HT-29 (cell line): ENCODE measurements at regions not wholly inside any gene's neighbourhood (a gene's known extent, or its start where the extent isn't known, plus 50 kb on each side); places are given as distances from the start of the nearest gene placed in this dataset.
"Not testable (repeated sequence)": the region's sequence is repeated elsewhere in the genome, so short reads cannot be mapped to it uniquely, and the experiment has no call there.

ENCODE experiments used
- DNase-seq: peaks from one replicate; pipeline ENCODE4 v3.0.0-alpha.2; 2015; ENCODE audit warnings: low spot score

DNA sequence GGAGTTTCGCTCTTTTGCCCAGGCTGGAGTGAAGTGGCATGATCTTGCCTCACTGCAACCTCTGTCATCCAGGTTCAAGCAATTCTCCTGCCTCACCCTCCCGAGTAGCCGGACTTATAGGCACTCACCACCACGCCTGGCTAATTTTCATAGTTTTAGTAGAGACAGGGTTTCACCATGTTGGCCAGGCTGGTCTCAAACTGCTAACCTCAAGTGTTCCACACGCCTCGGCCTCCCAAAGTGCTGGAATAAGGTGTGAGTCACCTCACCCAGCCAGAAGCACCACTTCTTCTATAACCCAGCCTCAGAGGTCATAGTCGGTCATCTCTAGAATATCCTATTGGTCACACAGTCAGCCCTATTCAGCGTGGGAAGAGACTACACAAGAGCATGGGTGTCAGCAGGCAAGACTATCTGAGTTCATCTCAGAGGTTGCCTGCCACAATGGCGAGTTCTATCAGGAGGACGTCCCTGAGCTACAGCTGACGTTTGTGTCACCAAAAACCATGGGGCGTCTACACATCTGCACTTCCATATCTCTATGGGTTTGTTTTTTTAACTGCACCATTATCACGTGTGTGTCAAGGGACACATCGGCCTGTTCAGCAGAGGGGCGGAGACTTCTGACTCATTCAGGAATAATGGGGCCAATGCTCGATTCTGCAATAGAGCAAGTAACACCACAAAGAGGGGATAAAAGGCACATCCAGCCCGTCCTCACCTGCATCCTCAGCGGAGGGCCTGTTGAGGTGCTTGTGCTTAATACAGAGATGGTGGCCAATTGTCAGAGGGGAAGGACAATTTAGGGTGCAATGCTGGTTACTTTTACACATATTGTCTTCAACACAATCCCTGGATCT, 256.3 kb upstream of the IRF2BP2 start:
- peak; percentile 88 for DNase-seq

DNA sequence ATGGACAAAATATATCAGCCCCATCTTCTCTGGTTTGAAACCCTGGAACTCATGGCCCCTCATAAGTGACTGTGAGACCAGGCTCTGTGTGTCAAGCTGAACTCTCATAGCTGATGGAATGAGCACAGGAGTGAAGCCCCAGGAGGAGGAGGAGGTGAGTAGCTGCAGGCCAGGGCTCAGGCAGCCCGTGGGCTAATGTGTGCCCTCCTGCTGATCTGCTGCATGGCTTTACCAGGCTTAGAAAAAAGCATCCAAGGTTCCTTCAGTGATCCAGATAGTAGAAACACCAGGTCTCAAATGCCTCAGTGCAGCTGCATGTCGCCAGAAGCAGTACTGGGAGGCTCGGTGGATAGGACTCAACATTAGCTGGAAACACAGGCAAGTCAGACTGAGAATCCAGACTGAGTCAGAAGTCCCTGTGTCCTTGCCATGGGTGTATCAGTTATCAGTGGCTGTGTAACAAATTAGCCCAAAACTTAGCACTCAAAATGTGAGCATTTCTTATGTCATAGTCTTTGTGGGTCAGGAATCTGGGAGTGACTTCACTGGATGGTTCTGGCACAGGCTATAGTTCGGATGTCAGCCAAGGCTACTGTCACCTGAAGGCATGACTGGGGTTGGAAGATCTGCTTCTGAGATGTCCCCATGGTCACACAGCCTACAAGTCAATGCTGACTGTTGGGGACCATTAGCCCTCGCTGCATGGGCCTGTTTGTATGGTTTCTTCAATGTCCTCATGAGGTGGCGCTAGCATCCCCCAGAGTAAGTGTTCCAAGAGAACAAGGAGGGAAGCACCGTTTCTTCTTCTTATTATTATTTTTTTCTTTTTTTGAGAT, 255.4 kb upstream of the IRF2BP2 start:
- DNase-seq: no peak

DNA sequence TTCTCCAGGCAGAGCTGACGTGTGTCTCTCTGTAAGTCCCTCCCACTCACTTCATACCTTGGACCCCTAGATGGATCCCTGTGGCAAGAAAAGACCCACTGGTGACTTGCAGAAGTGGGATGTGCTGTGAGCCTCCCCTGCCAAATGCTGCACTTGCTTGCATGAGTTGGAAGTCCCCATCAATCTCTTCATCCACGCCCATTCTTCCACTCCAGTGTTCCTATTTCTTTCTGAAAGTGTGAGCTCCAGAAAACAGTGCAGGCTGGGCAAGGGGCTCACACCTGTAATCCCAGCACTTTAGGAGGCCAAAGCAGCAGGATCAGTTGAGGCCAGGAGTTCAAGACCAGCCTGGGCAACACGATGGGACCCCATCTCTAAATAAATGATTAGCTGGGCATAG, 254.1 kb upstream of the IRF2BP2 start:
- no peak for DNase-seq

DNA sequence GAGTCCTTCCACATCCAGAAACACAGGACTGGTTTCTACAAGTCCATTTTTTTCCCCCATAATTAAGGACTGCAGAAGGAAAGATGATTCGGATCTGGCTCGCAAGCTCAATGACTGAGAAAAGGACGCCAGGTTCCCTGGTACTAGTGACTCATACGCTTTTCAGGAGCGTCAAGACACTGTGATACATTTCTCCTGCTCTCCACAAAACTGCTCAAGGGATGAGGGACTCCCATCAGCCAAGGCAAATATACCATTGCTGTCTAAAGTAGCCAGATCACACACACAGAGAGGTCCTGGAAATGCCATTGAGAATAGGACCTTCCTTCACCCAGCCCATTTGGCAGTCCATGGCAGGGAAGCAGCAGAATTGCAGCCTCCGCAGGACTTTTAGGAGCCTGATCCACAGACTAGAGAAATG, 253.6 kb upstream of the IRF2BP2 start:
- DNase-seq: peak; percentile 47

DNA sequence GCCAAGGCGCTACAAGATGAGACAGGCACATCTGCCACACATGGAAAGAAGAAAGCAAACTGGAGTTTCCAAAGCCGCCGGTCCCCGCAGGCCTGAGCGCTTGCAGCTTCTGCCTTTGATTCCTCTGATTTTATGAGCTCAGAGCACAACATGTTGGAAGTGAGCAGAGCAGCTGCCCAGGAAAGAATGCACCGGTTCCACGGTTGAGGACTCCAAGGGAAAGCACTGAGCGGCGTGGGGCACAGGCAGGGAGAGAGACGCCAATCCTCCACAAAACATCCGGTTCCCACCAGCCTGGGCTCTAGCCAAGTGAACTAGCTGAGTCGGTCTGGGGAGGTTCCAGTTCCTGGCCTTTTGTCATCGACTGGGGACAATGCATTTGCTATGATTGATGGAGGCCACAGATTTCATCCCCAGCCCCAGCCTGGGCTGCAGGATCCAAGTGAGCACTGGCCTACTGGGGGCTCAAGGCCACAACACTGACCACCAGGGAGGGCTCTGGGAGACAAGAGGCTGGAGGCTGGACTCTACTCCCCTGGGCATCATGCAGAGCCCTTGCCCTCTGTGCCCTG, 253.1 kb upstream of the IRF2BP2 start:
- peak; percentile 86 for DNase-seq

DNA sequence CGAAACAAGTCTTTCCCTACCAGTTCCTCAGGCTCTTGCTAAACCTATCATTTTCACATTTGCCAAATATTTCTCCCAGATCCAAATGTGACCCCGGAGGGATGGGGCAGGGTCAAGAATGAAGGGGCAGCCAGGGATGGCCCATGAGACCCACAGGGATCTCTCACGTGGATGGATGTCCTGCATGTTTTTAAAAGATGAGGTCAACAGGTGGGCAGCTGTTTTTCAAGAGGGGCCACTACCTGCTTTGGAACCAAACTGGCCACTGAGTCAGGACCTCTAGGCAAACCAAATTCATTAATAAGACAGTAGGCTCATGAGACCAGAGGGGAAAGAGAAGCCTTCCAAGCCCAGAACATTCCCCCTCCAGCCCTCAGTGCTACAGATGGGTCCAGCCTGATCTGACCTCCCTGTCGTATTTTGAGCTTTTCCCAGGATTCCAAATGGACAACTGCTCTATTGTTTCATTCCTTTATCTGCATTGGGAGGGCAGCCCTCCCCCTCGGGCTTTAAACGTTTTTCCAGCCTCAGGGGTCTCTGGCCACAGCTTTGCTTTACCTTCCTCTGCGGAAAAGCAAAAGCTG, 252.5 kb upstream of the IRF2BP2 start:
- no peak for DNase-seq

DNA sequence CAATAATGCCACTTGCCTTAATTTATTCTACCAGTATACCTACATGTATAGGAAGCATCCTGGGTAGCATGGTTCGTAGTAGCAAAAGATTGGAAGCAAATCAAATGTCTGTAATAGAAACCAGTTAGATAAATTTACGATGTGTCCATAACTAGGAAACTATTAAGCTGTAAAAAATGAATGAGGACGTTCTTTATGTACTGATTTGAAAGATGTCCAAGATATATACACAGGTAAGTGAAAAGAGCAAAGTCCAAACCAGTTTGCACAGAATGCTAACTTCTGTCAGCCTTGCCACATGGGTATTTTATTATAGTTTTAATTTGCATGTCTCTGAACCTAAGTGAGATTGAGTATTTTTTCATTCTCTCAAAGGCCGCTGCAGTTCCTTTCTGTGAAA, 251.8 kb upstream of the IRF2BP2 start:
- peak; percentile 83 for DNase-seq

DNA sequence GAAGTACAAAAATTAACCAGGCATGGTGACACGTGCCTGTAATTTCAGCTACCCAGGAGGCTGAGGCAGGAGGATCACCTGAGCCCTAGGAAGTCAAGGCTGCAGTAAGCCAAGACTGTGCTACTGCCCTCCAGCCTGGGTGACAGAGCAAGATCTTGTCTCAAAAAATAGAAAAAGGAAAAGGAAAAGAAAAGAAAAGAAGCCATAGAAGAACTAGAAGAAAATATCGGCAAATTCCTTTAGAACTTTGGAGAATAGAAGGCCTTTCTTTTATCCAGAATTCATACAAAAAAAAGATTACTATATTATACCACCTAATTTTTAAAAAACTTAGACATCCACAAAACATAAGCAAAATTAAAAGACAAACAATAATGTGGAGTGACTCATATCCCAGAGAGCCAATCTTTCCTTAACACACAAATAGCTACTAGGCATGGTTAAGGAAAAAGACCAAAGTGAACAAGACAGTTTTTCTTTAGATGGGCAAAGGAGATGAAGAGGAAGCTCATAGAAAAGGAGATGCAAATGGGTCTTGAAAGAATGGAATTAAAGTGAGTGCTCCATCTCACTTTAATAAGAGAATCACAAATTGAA, 251.1 kb upstream of the IRF2BP2 start:
- no peak for DNase-seq

DNA sequence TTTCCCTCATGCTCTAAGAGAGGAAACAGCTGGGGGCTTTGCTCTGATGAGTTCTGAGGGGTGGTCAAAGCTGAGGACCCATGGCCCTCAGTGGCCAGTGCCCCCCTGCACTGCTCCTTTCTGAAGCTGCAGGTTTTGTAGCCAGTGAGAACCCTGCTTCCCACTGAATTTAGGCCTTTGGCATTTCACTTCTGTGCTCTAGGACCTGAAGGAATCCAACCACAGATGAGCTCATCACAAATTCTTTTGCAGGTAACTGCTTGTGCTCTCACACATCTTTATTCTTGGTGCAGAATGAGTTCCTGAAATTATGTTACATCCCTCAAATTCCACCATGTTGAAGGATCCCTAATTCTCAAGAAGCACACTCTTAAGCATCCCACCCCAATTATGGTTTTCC, 248.7 kb upstream of the IRF2BP2 start:
- DNase-seq: no peak

DNA sequence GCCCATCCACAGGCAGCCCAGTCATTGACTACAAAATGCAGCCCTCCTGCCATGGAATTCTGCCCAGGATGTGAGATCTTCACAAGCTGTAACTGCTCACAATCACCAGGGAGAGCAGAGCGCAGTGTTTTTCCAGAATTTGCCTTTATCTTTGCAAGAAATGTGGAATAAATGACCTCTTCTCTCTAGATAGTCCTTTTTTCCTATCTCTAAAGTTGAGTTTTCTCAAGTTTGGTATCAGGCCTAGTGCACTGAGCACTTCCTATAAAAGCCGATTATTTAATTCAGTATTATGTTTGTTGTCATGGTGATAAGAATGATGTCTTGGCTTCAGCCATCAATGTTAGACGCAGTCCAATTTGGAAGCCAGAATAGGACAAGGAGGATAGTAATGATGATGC, 246.9 kb upstream of the IRF2BP2 start:
- DNase-seq: no peak

DNA sequence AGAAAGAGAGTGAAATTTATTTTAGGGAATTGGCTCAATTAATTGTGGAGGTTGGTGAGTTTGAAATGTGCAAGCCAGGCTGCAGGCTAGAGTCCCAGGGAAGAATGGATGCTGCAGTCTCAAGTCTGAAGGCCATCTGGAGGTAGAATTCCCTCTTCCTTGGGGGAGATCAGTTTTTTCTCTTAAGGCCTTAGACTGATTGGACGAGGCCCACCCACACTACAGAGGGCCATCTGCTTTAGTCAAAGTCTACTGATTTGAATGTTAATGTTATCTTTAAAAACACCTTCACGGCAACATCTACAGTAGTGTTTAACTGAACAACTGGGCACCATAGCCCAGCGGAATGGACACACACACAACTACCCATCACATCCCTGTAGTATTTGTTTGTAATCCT, 245.9 kb upstream of the IRF2BP2 start:
- DNase-seq: no peak

DNA sequence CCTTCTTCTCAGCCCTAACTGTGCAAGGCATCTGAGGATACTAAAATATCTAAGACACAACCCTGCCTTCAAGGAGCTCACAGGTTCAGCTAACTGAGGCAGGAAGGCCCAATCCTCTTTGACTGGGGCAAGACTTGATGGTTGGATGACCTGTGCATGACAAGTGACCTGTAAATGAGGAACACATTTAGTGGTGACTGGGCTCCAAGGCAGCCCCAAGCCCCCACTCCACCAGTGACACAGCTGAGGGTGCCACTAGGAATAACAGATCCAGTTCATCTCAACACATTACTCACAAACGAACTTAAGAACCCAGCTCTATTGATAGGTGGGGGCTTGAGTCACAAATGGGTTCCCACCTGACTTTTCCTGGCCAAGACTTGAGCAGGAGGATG, 244.7 kb upstream of the IRF2BP2 start:
- DNase-seq: no peak

DNA sequence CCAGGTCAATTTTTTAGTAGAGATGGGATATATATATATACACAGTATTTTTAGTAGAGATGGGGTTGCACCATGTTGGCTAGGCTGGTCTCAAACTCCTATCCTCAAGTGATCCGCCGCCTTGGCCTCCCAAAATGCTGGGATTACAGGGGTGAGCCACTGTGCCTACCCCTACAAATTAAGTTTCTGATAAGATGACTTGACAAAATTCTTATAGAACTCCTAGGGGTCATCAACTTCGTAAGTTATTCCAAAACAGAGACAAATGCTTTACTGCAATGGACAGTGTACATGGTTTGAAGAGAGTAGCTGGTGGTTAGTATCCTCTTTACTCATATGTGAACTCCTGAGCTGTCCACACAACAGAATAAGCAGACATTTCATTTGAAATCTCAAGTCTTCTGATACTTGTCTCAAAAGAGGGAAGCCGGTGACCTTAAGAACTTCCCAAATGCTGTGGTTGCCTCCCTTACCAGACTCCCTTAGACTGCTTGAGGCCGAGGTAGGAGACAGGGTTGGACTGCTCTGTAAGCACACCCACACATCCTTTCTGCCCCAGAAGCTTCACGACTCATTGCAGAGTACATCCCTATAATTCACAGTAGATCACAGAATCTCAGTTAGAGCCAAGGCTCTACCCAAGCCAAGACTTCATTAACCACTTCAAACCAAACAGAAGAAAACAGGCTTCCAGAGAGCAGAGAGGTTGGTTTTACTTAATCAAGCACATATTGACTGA, 244.1 kb upstream of the IRF2BP2 start:
- no peak for DNase-seq

DNA sequence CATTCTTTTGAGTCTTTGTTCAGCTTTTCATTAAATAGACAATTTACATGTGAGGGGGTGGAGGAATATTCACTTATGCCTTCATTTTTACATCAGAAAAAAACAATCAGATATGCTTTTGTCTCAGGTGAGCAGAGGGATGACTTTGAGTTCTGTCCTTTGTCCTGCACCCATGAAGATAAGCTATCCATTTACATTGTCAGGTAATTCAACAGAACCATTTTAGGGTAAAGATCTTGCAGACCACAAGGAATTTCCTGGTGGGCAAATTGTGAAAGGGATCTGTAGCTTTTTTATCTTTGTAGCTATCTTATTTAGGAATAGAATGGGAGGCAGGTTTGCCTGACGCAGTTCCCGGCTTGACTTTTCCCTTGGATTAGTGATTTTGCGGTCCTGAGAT, 242.7 kb upstream of the IRF2BP2 start:
- no peak for DNase-seq

DNA sequence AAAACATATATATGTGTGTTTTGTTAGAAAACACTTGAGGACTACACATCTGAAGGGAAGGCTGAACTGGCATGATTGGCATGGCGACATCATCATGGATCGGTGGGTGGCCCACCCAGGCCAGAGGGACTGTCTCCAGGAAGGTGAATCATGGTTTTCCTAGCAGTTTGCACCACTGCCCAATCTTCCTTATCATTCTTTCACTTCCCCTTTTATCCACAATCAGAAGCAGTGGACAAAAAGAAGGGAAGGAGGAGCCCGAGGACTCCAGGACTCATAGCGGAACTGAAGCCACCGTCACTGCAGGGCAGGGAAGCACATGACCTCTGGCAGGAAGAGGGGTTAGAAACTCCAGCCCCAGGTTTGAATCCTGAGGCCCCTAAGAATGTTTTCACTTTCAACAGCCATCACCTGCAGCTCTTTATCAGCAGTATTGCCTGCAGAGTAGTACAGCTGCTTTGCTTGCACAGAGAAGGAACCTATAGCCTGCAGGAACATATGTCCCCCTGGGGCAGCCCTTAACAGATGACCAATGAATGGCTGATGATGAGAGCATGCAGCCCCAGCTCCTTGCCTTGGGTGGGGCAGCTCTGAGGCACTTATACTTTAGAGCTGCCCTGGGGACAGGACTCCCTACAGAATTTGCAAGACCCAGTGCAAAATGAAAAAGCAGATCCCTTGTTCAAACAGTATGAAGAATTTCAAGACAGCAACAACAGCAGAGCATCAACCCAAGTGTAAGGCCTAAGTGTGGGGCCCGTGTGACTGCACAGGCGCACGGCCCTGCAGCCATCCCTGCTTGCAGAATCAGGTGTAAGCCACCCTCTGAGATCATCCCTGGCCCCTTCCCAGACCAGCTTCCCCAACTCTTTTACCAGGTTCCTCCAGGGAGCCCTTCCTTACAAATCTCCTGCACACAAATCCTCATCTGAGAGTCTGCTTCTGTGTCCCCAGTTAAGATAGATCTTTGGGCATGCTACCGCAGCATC, 241.8 kb upstream of the IRF2BP2 start:
- DNase-seq: no peak

DNA sequence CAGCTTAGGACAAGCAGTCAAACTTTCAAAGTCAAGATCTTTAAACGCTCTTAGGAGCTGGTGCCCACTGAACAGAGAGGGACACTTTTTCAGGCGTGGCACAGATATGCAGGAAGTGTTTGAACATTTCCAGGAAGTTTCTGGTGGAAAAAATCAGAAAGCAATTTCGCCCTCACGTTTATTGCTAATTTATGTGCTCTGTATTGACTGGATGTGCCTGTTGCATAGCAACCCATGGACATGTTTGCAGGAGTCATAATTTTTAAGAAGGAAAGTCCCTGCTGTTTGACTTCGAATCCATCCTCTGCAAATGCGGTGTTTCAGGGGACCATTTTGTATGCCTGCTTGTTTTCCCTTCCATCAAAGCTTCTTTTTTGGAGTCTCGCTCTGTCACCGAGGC, 239.9 kb upstream of the IRF2BP2 start:
- no peak for DNase-seq

DNA sequence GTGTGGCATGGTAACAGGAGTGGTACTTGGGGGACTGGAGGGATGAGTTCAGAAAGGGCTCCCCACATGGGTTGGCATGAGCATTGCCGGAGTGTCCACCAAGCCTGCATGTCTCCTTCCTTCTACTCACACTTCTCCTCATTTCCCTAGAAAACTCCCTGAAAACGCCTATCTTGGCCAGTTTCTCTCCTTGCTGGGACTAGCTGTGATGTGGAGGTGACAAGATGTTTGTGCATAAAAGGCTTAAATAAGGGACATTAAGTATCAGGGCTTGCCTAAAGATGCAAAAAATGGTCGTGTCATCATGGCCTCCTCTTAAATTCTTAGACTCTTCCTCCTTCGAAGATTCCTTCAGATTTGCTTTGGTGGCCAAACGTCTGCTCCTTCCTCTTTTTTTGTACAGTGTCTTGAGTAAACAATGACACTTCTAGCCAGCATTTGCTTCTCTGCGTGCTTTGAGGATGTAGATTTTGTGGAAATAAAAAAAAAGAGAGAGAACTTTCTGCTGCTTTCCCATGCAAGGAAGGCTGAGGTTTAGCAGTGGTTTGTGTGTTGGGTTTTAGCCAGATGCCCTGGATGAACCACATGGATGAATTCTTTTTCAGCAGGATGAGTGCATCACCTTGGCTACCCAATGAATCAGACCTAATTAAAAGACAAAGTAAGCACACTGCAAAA, 239.1 kb upstream of the IRF2BP2 start:
- DNase-seq: peak; percentile 39

DNA sequence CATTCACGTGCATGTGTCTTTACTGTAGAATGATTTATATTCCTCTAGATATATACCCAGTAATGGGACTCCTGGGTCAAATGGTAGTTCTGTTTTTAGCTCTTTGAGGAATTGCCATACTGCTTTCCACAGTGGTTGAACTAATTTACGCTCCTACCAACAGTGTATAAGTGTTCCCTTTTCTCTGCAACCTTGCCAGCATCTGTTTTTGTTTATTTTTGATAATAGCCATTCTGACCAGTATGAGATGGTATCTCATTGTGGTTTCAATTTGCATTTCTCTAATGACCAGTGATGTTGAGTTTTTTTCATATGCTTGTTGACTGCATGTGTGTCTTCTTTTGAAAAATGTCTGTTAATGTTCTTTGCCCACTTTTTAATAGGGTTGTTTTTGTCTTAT, 236.8 kb upstream of the IRF2BP2 start:
- not testable (repeated sequence) for DNase-seq

DNA sequence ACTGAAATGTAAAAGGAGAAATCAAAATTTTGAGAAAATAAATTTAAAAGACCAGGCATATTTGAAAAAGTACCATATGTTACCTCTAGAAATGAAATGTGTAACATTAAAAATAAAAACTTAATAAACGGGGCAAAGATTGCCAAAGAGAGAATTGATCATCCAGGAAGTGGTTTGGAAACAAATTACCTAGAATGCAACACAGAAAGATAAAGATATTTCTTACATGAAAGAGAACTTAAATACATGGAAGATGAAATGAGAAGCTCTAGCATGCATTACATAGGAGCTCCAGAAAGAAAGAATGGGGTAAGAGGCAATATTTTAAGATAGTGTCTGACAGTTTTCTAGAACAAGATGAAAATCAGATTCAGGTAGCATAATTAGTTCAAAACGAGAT, 235.9 kb upstream of the IRF2BP2 start:
- no peak for DNase-seq
